Lower leg skin (tissue), 3 donors: ENCODE measurements at regions not wholly inside any gene's neighbourhood (a gene's known extent, or its start where the extent isn't known, plus 50 kb on each side); places are given as distances from the start of the nearest gene placed in this dataset.

Experiments
- CTCF ChIP-seq, 3 donors: fragments of 450-650 bp; IDR thresholded peaks; one replicate each; pipeline ENCODE4 v1.5.1; 2016; ENCODE audit warnings: antibody characterized with exemption in 3 of 3, mild to moderate bottlenecking in 3 of 3, moderate library complexity in 2 of 3
- POLR2A ChIP-seq, 2 donors: fragments of 450-650 bp; IDR thresholded peaks; one replicate each; pipeline ENCODE4 v1.6.1; 2016 to 2017; ENCODE audit warnings: antibody characterized with exemption in 2 of 2, mild to moderate bottlenecking in 1 of 2, moderate library complexity in 1 of 2

DNA sequence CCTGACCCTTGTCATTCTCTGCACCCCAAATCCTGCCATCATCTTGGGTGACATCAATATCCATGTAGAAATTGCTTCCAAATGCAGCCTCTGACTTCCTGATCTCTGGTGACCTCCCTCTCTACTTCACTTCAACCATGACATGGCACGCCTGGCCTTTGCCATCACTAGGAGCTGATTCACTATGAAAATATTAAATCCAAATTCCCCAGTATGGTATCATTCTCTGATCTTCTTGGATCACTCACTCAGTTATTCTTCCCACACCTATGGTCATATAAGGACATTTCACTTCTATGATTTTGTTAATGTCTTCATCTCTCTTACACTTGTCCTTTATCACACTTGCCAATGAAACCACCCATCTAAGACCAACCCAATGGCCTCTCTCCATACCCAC is 73.7 kb upstream of the ODAD2 start:
- TF ChIP-seq CTCF (IDR thresholded peaks at IDR 0.05): no peak
- no peak for TF ChIP-seq POLR2A (IDR thresholded peaks at IDR 0.05)
